Keratinocyte (primary cell): ENCODE measurements at regions not wholly inside any gene's neighbourhood (a gene's known extent, or its start where the extent isn't known, plus 50 kb on each side); places are given as distances from the start of the nearest gene placed in this dataset.

Experiments used
- DNase-seq: peaks from one replicate; pipeline ENCODE4 v3.0.0-alpha.2; 2011; ENCODE audit warnings: low read depth, missing footprints, low spot score
- FAIRE-seq: peaks from 2 replicates; lab custom pipeline; 2011; peaks lifted over from hg19 to GRCh38; lab: Jason Lieb, UNC
- H2AFZ ChIP-seq: 2 replicates; pipeline ENCODE4 v1.6.0; 2012; ENCODE audit warnings: low read length, control low read depth, inconsistent platforms; ENCODE audit not compliant: control insufficient read depth
- H3K27ac ChIP-seq: 2 replicates; pipeline ENCODE4 v1.5.1; 2011; ENCODE audit warnings: low read length; ENCODE audit not compliant: control insufficient read depth, insufficient read depth
- H3K27me3 ChIP-seq: 3 replicates; pipeline ENCODE4 v1.6.0; 2011; ENCODE audit warnings: low read length; ENCODE audit not compliant: control insufficient read depth, insufficient read depth; ENCODE audit errors: extremely low read depth
- H3K36me3 ChIP-seq, 2 experiments: 2 replicates in 1 of 2; 3 replicates in 1 of 2; pipeline ENCODE4 v1.5.1; 2011; ENCODE audit warnings: low read length in 2 of 2, mild to moderate bottlenecking in 1 of 2; ENCODE audit not compliant: control insufficient read depth in 2 of 2, insufficient read depth in 2 of 2; ENCODE audit errors: extremely low read depth in 1 of 2
- H3K4me1 ChIP-seq: 3 replicates; pipeline ENCODE4 v1.5.1; 2011; ENCODE audit warnings: low read length; ENCODE audit not compliant: control insufficient read depth, insufficient read depth; ENCODE audit errors: extremely low read depth
- H3K4me2 ChIP-seq: 3 replicates; pipeline ENCODE4 v1.6.0; 2011; ENCODE audit warnings: low read depth, low read length; ENCODE audit not compliant: control insufficient read depth, insufficient read depth; ENCODE audit errors: extremely low read depth
- H3K4me3 ChIP-seq, 3 experiments: fragments of 200-600 bp in 1 of 3; sonication (generic) in 1 of 3; 2 replicates in 2 of 3; 3 replicates in 1 of 3; pipeline ENCODE4 v1.5.1; 2011 to 2016; ENCODE audit warnings: low read length in 3 of 3, mild to moderate bottlenecking in 3 of 3, control low read depth in 2 of 3, inconsistent platforms in 1 of 3, low read depth in 1 of 3, mixed read lengths in 1 of 3, mixed run types in 1 of 3, moderate library complexity in 1 of 3; ENCODE audit not compliant: control insufficient read depth in 2 of 3, insufficient read depth in 2 of 3; ENCODE audit errors: extremely low read depth in 1 of 3
- H3K79me2 ChIP-seq: 2 replicates; pipeline ENCODE4 v1.6.0; 2012; ENCODE audit warnings: low read length; ENCODE audit not compliant: control insufficient read depth, insufficient read depth
- H3K9ac ChIP-seq: 3 replicates; pipeline ENCODE4 v1.6.0; 2011; ENCODE audit warnings: low read length; ENCODE audit not compliant: control insufficient read depth, insufficient read depth; ENCODE audit errors: extremely low read depth
- H3K9me1 ChIP-seq: 3 replicates; pipeline ENCODE4 v1.6.0; 2011; ENCODE audit warnings: low read length; ENCODE audit not compliant: control insufficient read depth, insufficient read depth; ENCODE audit errors: extremely low read depth
- H3K9me3 ChIP-seq: 2 replicates; pipeline ENCODE4 v1.5.1; 2012; ENCODE audit warnings: low read depth, low read length; ENCODE audit not compliant: control insufficient read depth
- H4K20me1 ChIP-seq: 3 replicates; pipeline ENCODE4 v1.6.0; 2011; ENCODE audit warnings: low read length; ENCODE audit not compliant: control insufficient read depth, insufficient read depth; ENCODE audit errors: extremely low read depth
- CTCF ChIP-seq, 3 experiments: IDR thresholded peaks in 1 of 3; conservative IDR thresholded peaks in 1 of 3; optimal IDR thresholded peaks in 1 of 3; 2 replicates in 2 of 3; 3 replicates in 1 of 3; pipeline versions ENCODE3 to v1.5.1; 2011; ENCODE audit warnings: low read length in 3 of 3, mild to moderate bottlenecking in 3 of 3, moderate library complexity in 2 of 3, control low read depth in 1 of 3, inconsistent platforms in 1 of 3; ENCODE audit not compliant: insufficient read depth in 2 of 3; ENCODE audit errors: extremely low read depth in 1 of 3
- EZH2 ChIP-seq: IDR thresholded peaks from one replicate; pipeline ENCODE4 v1.6.1; 2012; ENCODE audit warnings: inconsistent platforms, mild to moderate bottlenecking, low read length, moderate library complexity
- dilution Hi-C: fragments of 300-500 bp; cut with MboI; formaldehyde crosslinking; loops from one replicate; pipeline ENCODE4 v1.7.0; 2020; ENCODE audit warnings: low sequenced_read_pairs; ENCODE audit not compliant: extremely low pct_ligation_motif_present

GRCh38 chr11:70819022-70819421 lies 420.7 kb downstream of the CTTN start:
- H4K20me1 ChIP-seq = no peaks in the 10 kb centered on the region
- no peak overlapping the region for H3K4me3 ChIP-seq
- no peak overlapping the region for H2AFZ ChIP-seq
- no peak for TF ChIP-seq CTCF (optimal IDR thresholded peaks at IDR 0.05 in 1 of 3, IDR thresholded peaks at IDR 0.05 in 1 of 3, conservative IDR thresholded peaks at IDR 0.05 in 1 of 3; ENCODE audit: extremely low read depth in 1 of 3, insufficient read depth in 2 of 3, low read length in 3 of 3)
- no peak for TF ChIP-seq EZH2
- H3K27me3 ChIP-seq = peaks cover 1% of the 10 kb centered on the region
- H3K27ac ChIP-seq = no peak overlapping the region
- no peaks in the 10 kb centered on the region for H3K4me1 ChIP-seq
- FAIRE-seq (no peak), DNase-seq (no peak)
- H3K9ac ChIP-seq = no peak overlapping the region
- H3K79me2 ChIP-seq = no peaks in the 10 kb centered on the region
- dilution Hi-C loops = no loop called here
- no peaks in the 10 kb centered on the region for H3K9me1 ChIP-seq
- no peaks in the 10 kb centered on the region for H3K36me3 ChIP-seq
- no peak overlapping the region for H3K4me2 ChIP-seq
- peaks cover 3% of the 10 kb centered on the region for H3K9me3 ChIP-seq

DNA sequence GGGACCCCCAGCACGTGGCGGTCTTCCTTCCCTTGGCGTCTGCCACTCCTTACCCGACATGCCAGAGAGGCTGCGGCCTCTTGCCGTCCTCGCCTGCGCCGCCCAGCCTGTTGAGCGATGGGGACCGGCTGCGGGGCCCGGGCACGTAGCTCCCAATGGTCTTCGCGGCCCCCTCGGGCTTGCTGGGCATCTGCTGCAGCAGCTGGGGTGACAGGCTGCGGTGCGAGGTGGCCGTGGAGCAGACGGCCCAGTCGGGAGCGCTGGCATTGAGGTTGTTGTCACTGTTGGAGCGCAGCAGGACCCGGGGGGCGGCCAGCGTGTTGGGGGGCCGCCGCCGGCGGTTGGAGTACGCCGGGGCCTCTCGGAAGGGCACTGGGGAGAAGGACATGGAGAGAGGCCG lies 422.0 kb downstream of the CTTN start:
- H3K27ac ChIP-seq = no peak overlapping the region
- H3K9ac ChIP-seq = no peak overlapping the region
- H3K4me1 ChIP-seq = no peaks in the 10 kb centered on the region
- peaks cover 11% of the 10 kb centered on the region for H3K27me3 ChIP-seq
- DNase-seq (no peak), FAIRE-seq (no peak)
- H3K9me3 ChIP-seq = peaks cover 3% of the 10 kb centered on the region
- H4K20me1 ChIP-seq = no peaks in the 10 kb centered on the region
- dilution Hi-C loops = no loop called here
- no peak overlapping the region for H3K4me3 ChIP-seq
- H3K79me2 ChIP-seq = no peaks in the 10 kb centered on the region
- no peak for TF ChIP-seq EZH2
- TF ChIP-seq CTCF (optimal IDR thresholded peaks at IDR 0.05 in 1 of 3, IDR thresholded peaks at IDR 0.05 in 1 of 3, conservative IDR thresholded peaks at IDR 0.05 in 1 of 3; ENCODE audit: extremely low read depth in 1 of 3, insufficient read depth in 2 of 3, low read length in 3 of 3) = no peak
- no peak overlapping the region for H2AFZ ChIP-seq
- no peaks in the 10 kb centered on the region for H3K9me1 ChIP-seq
- H3K36me3 ChIP-seq = no peaks in the 10 kb centered on the region
- no peak overlapping the region for H3K4me2 ChIP-seq
